H1 (cell line): ENCODE measurements at regions not wholly inside any gene's neighbourhood (a gene's known extent, or its start where the extent isn't known, plus 50 kb on each side); places are given as distances from the start of the nearest gene placed in this dataset.

Experiments used
- CTCF ChIA-PET: fragments of 300-600 bp; sonication (Branson Sonifier 250); formaldehyde crosslinking; loops from one replicate; lab custom pipeline; 2021; ENCODE audit not compliant: partially characterized antibody; lab: Charles Lee
- POLR2A ChIA-PET: fragments of 300-600 bp; sonication (Branson Sonifier 250); formaldehyde crosslinking; loops from one replicate; lab custom pipeline; 2021; ENCODE audit warnings: inconsistent platforms; ENCODE audit not compliant: partially characterized antibody; lab: Charles Lee
- DNase-seq, 2 experiments: peaks; one replicate each; pipeline versions ENCODE4 v3.0.0 to v3.0.0-alpha.2; 2010 to 2022; ENCODE audit warnings: low spot score in 2 of 2, low read depth in 1 of 2, mixed read lengths in 1 of 2
- FAIRE-seq: peaks from 2 replicates; lab custom pipeline; 2011; peaks lifted over from hg19 to GRCh38; lab: Jason Lieb, UNC
- H2AFZ ChIP-seq: 2 replicates; pipeline ENCODE4 v1.8.1; 2012; ENCODE audit warnings: low read length, inconsistent platforms
- H2AK5ac ChIP-seq: 2 replicates; pipeline ENCODE4 v1.6.1; 2013; ENCODE audit warnings: low read depth, low read length
- H2BK120ac ChIP-seq: replicated peaks from 2 replicates; pipeline ENCODE3; 2013; ENCODE audit warnings: low read depth, low read length, inconsistent platforms
- H2BK12ac ChIP-seq: 2 replicates; pipeline ENCODE4 v1.6.1; 2013; ENCODE audit warnings: low read depth, low read length
- H2BK15ac ChIP-seq: 2 replicates; pipeline ENCODE4 v1.6.1; 2013; ENCODE audit warnings: low read length
- H2BK20ac ChIP-seq: 2 replicates; pipeline ENCODE4 v1.6.1; 2013; ENCODE audit warnings: low read length
- H2BK5ac ChIP-seq: 2 replicates; pipeline ENCODE4 v1.6.1; 2013; ENCODE audit warnings: low read depth, low read length
- H3K14ac ChIP-seq: 2 replicates; pipeline ENCODE4 v1.6.1; 2013; ENCODE audit warnings: inconsistent platforms; ENCODE audit not compliant: insufficient read length
- H3K18ac ChIP-seq: 2 replicates; pipeline ENCODE4 v1.6.1; 2013; ENCODE audit warnings: low read length; ENCODE audit errors: extremely low read depth
- H3K23ac ChIP-seq: 2 replicates; pipeline ENCODE4 v1.6.1; 2013; ENCODE audit warnings: inconsistent platforms; ENCODE audit not compliant: insufficient read length
- H3K23me2 ChIP-seq: 2 replicates; pipeline ENCODE4 v1.6.1; 2013; ENCODE audit warnings: low read depth, low read length
- H3K27ac ChIP-seq: 2 replicates; pipeline ENCODE4 v1.6.1; 2011; ENCODE audit warnings: low read depth, low read length, inconsistent platforms
- H3K27me3 ChIP-seq, 4 experiments: replicated peaks in 1 of 4; 1 replicate in 1 of 4; 2 replicates in 3 of 4; pipeline versions ENCODE4 v1.6.1 to v1.8.1; 2011 to 2013; ENCODE audit warnings: low read length in 3 of 4, mild to moderate bottlenecking in 3 of 4, inconsistent platforms in 2 of 4, mixed read lengths in 2 of 4, moderate library complexity in 1 of 4; ENCODE audit not compliant: control insufficient read depth in 3 of 4, insufficient read depth in 3 of 4; ENCODE audit errors: extremely low read depth in 1 of 4
- H3K36me3 ChIP-seq, 4 experiments: 2 replicates each; pipeline versions ENCODE4 v1.6.1 to v1.8.1; 2011 to 2013; ENCODE audit warnings: mild to moderate bottlenecking in 4 of 4, low read length in 3 of 4, moderate library complexity in 2 of 4, control low read depth in 1 of 4, inconsistent platforms in 1 of 4; ENCODE audit not compliant: insufficient read depth in 4 of 4, control insufficient read depth in 2 of 4
- H3K4ac ChIP-seq: replicated peaks from 2 replicates; pipeline ENCODE3; 2013; ENCODE audit warnings: low read length, low read depth, mixed read lengths, inconsistent platforms; ENCODE audit not compliant: insufficient read length
- H3K4me1 ChIP-seq, 4 experiments: replicated peaks in 1 of 4; 1 replicate in 1 of 4; 2 replicates in 3 of 4; pipeline versions ENCODE4 v1.6.1 to v1.8.1; 2011 to 2013; ENCODE audit warnings: low read length in 3 of 4, inconsistent platforms in 2 of 4, mixed read lengths in 1 of 4; ENCODE audit not compliant: insufficient read depth in 4 of 4, control insufficient read depth in 3 of 4
- H3K4me2 ChIP-seq, 2 experiments: 2 replicates each; pipeline versions ENCODE4 v1.6.1 to v1.8.1; 2011 to 2013; ENCODE audit warnings: low read depth in 2 of 2, low read length in 2 of 2, control low read depth in 1 of 2, inconsistent platforms in 1 of 2, mild to moderate bottlenecking in 1 of 2; ENCODE audit not compliant: insufficient read depth in 1 of 2
- H3K4me3 ChIP-seq, 4 experiments: fragments of 200-600, 300-600 bp in 1 of 4; sonication (generic), shearing (Covaris generic), sonication (Bioruptor Twin) in 1 of 4; 2 replicates each; pipeline versions ENCODE4 v1.5.1 to v1.8.1; 2011 to 2016; ENCODE audit warnings: low read length in 4 of 4, low read depth in 3 of 4, control low read depth in 2 of 4, inconsistent platforms in 2 of 4, mild to moderate bottlenecking in 2 of 4, mixed read lengths in 1 of 4, moderate library complexity in 1 of 4; ENCODE audit not compliant: insufficient read depth in 2 of 4; ENCODE audit errors: extremely low read depth in 1 of 4
- H3K56ac ChIP-seq: replicated peaks from 2 replicates; pipeline ENCODE3; 2013; ENCODE audit warnings: low read depth, mild to moderate bottlenecking, mixed read lengths, low read length, inconsistent platforms; ENCODE audit not compliant: insufficient read length
- H3K79me1 ChIP-seq: 2 replicates; pipeline ENCODE4 v1.6.1; 2013; ENCODE audit warnings: low read depth, low read length, control low read depth
- H3K79me2 ChIP-seq, 2 experiments: 2 replicates each; pipeline versions ENCODE4 v1.6.1 to v1.8.1; 2012 to 2013; ENCODE audit warnings: low read length in 2 of 2, mild to moderate bottlenecking in 2 of 2, inconsistent platforms in 1 of 2; ENCODE audit not compliant: insufficient read depth in 2 of 2, control insufficient read depth in 1 of 2
- H3K9ac ChIP-seq, 4 experiments: replicated peaks in 1 of 4; 1 replicate in 1 of 4; 2 replicates in 3 of 4; pipeline versions ENCODE4 v1.6.1 to v1.8.1; 2011 to 2013; ENCODE audit warnings: low read depth in 3 of 4, low read length in 3 of 4, control low read depth in 2 of 4, mild to moderate bottlenecking in 2 of 4, moderate library complexity in 2 of 4, inconsistent platforms in 1 of 4; ENCODE audit errors: extremely low read depth in 1 of 4
- H3K9me3 ChIP-seq, 2 experiments: 2 replicates each; pipeline versions ENCODE4 v1.6.1 to v1.8.1; 2012 to 2013; ENCODE audit warnings: mild to moderate bottlenecking in 2 of 2, moderate library complexity in 2 of 2, control low read depth in 1 of 2, inconsistent platforms in 1 of 2, low read depth in 1 of 2, low read length in 1 of 2, mixed read lengths in 1 of 2; ENCODE audit not compliant: insufficient read depth in 2 of 2
- H4K20me1 ChIP-seq, 2 experiments: replicated peaks in 1 of 2; 2 replicates each; pipeline versions ENCODE3 to v1.8.1; 2011 to 2013; ENCODE audit warnings: inconsistent platforms in 2 of 2, low read length in 2 of 2, mild to moderate bottlenecking in 1 of 2; ENCODE audit not compliant: insufficient read depth in 2 of 2, control insufficient read depth in 1 of 2
- H4K5ac ChIP-seq: 2 replicates; pipeline ENCODE4 v1.6.1; 2013; ENCODE audit warnings: low read length, low read depth, mixed read lengths, inconsistent platforms; ENCODE audit not compliant: insufficient read length
- H4K8ac ChIP-seq: 2 replicates; pipeline ENCODE4 v1.8.0; 2013; ENCODE audit warnings: mild to moderate bottlenecking, moderate library complexity, low read length, inconsistent platforms; ENCODE audit not compliant: insufficient read depth; ENCODE audit errors: extremely low read depth
- H4K91ac ChIP-seq: replicated peaks from 2 replicates; pipeline ENCODE3; 2013; ENCODE audit warnings: low read length, mixed read lengths, inconsistent platforms; ENCODE audit not compliant: insufficient read length
- CBX5 ChIP-seq: fragments of 300-800, 300-1000 bp; sonication (generic); IDR thresholded peaks from 2 replicates; pipeline ENCODE4 v1.7.1; 2016; ENCODE audit warnings: antibody characterized with exemption, low read length, low read depth
- SIN3A ChIP-seq, 2 experiments: IDR thresholded peaks in 1 of 2; conservative IDR thresholded peaks in 1 of 2; 2 replicates each; pipeline ENCODE4 v1.6.1; 2011 to 2012; ENCODE audit warnings: low read length in 2 of 2, improper control_type of control experiment in 1 of 2, low read depth in 1 of 2, mild to moderate bottlenecking in 1 of 2
- SP2 ChIP-seq: IDR thresholded peaks from 2 replicates; pipeline ENCODE4 v1.6.1; 2012; ENCODE audit warnings: mild to moderate bottlenecking, low read length, inconsistent platforms
- SRF ChIP-seq: IDR thresholded peaks from 2 replicates; pipeline ENCODE4 v1.6.1; 2011; ENCODE audit warnings: mild to moderate bottlenecking, low read depth, low read length, moderate library complexity
- WGBS, 2 experiments: shearing (Covaris generic) in 1 of 2; methylation state at CpG; one replicate each; pipeline versions ENCODE4 v1.1.6 to v1.1.7; 2013 to 2015; ENCODE audit warnings: low lambda C conversion rate in 2 of 2, mixed read lengths in 2 of 2, inconsistent platforms in 1 of 2, low coverage in 1 of 2, missing lambda C conversion rate in 1 of 2; ENCODE audit not compliant: insufficient replicate concordance in 2 of 2, insufficient coverage in 1 of 2, insufficient read length in 1 of 2; ENCODE audit errors: extremely low coverage in 1 of 2, missing lambda C conversion rate in 1 of 2; 5-methylcytosine and 5-hydroxymethylcytosine counted together

DNA sequence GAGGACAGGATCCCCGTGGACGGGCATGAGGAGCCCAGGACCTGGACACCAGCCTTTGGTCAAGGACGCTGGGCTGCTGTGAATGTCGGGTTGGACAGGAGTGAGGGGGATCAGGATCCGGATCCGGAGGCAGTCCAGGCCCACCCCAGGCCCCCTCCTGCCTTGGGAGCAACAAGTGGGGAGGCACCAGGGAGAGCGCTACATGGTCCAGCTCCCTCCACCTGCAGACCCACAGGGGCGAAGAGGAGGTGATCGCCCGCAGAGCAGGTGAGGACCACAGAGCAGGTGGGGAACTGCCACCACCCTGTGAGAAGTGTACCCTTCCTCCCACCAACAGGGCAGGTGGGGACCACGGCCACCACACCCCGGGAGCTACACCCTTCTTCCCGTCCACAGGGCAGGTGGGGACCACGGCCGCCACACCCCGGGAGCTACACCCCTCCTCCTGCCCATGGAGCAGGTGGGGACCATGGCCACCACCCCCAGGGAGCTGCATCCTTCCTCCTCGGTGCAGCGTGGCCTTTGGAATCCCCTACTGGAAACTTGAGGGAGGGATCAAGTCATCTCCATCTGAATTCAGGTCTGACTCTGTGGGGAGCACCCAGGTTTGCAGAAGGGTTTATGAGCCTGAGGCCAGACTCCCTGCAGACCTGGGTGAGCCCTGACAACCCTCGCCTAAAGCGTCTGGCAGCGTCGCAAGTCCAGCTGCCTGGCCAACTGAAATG lies 141.0 kb downstream of the BRD1 start:
- no peak overlapping the region for H4K5ac ChIP-seq
- H3K14ac ChIP-seq: no peak overlapping the region
- H3K27me3 ChIP-seq: no peaks in the 10 kb centered on the region
- H3K4me3 ChIP-seq: no peak overlapping the region
- ChIA-PET CTCF (interaction anchor here (0.5 to 0.8 kb wide), 3 partner anchors 8 to 388 kb away, joined by 3 to 4 read pairs (median 4); no protein-coding TSS in a partner anchor), POLR2A (no interaction called here)
- FAIRE-seq: no peak
- H3K4me1 ChIP-seq: no peaks in the 10 kb centered on the region; a peak in 1 of 7 replicates
- H3K79me2 ChIP-seq: no peaks in the 10 kb centered on the region
- DNase-seq: no peak
- H2BK120ac ChIP-seq: no peak overlapping the region
- no peak overlapping the region for H3K27ac ChIP-seq
- H4K8ac ChIP-seq: no peak overlapping the region
- no peak overlapping the region for H2BK5ac ChIP-seq
- no peak overlapping the region for H2BK15ac ChIP-seq
- H2AK5ac ChIP-seq: no peak overlapping the region
- no peaks in the 10 kb centered on the region for H3K36me3 ChIP-seq
- no peak overlapping the region for H3K18ac ChIP-seq
- no peak for TF ChIP-seq SP2
- TF ChIP-seq CBX5: no peak
- TF ChIP-seq SIN3A (conservative IDR thresholded peaks at IDR 0.05 in 1 of 2, IDR thresholded peaks at IDR 0.05 in 1 of 2; ENCODE audit: low read depth in 1 of 2, low read length in 2 of 2): no peak
- no peak for TF ChIP-seq SRF
- no peak overlapping the region for H3K9ac ChIP-seq
- no peak overlapping the region for H2AFZ ChIP-seq
- no peaks in the 10 kb centered on the region for H4K20me1 ChIP-seq
- no peaks in the 10 kb centered on the region for H3K79me1 ChIP-seq
- H3K4me2 ChIP-seq: no peak overlapping the region
- H3K23ac ChIP-seq: no peak overlapping the region
- H3K56ac ChIP-seq: no peak overlapping the region
- no peak overlapping the region for H2BK20ac ChIP-seq
- H2BK12ac ChIP-seq: no peak overlapping the region; the same call in 1 of the 2 replicates
- 88% methylated on average over 21 of the region's 22 CpGs; no CpG with 5 or more reads in 1 of the 2 experiments for WGBS, 2 experiments
- H3K4ac ChIP-seq: no peak overlapping the region
- H3K9me3 ChIP-seq: peaks cover 5 to 7% of the 10 kb centered on the region in 2 experiments
- no peaks in the 10 kb centered on the region for H3K23me2 ChIP-seq
- H4K91ac ChIP-seq: no peak overlapping the region
